ENCODE measurements at regions not wholly inside any gene's neighbourhood (a gene's known extent, or its start where the extent isn't known, plus 50 kb on each side); places are given as distances from the start of the nearest gene placed in this dataset.

DNA sequence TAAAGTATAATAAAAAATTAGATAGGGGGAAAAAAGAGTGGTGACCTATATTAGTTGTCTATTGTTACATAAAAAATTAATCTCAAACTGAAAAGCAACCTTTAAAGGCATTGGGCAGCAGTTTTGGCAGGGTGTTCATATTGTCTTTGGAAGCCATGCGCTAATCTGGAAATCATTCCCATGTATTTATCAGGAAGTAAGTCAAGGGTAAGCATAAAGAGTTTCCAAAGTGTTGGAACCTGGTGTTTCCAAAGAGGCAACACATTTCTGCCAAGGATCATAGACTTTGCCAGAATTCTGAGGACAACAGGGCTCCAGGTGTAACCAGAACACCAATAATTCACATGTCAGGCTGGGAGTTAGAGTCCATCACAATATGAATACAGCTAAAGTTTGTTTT is 55.7 kb upstream of the EGFR start:
- H3K9me3 ChIP-seq (ENCODE audit: control insufficient read depth in 1 of 2, low read length in 2 of 2), result no peaks in the 10 kb centered on the region
- no peaks in the 10 kb centered on the region for H3K36me3 ChIP-seq (ENCODE audit: control insufficient read depth in 1 of 2, insufficient read depth in 2 of 2, low read length in 2 of 2)
- H3K4me1 ChIP-seq (ENCODE audit: control insufficient read depth in 1 of 2, insufficient read depth in 2 of 2, low read length in 2 of 2), result no peaks in the 10 kb centered on the region
- H3K27ac ChIP-seq (ENCODE audit: low read length), result no peak overlapping the region
- H3K27me3 ChIP-seq (ENCODE audit: low read depth, low read length), result no peaks in the 10 kb centered on the region
- H3K4me3 ChIP-seq (ENCODE audit: low read depth in 1 of 2, low read length in 2 of 2), result no peak overlapping the region

- no peaks in the 10 kb centered on the region for H3K27me3 ChIP-seq (ENCODE audit: low read depth, low read length)
- no peaks in the 10 kb centered on the region for H3K9me3 ChIP-seq (ENCODE audit: control insufficient read depth in 1 of 2, low read length in 2 of 2)
- no peaks in the 10 kb centered on the region for H3K4me1 ChIP-seq (ENCODE audit: control insufficient read depth in 1 of 2, insufficient read depth in 2 of 2, low read length in 2 of 2)
- H3K4me3 ChIP-seq (ENCODE audit: low read depth in 1 of 2, low read length in 2 of 2), result no peak overlapping the region
- no peak overlapping the region for H3K27ac ChIP-seq (ENCODE audit: low read length)
- no peaks in the 10 kb centered on the region for H3K36me3 ChIP-seq (ENCODE audit: control insufficient read depth in 1 of 2, insufficient read depth in 2 of 2, low read length in 2 of 2)
Observed at GRCh38 chr7:54964136-54964535, 54.7 kb upstream of the EGFR start.

DNA sequence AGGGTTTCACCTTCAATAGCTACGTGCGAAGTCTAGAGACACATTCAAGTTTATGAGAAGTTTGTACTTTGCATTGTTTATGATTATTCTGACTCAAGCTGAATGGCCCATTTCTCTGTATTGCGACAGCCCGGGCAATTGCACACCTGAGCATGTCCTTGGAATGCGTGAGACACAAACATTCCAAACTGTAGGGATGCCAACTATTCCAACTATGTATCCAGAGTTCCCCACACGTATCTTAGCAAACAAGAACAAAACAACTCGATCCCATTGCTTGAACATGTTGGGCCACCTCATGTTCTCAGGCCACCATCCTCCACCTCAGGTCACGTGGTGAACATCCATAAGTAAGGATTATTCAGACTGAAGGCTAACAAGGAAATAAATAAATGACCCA is 51.4 kb upstream of the EGFR start:
- Histone ChIP-seq H3K36me3 (ENCODE audit: control insufficient read depth in 1 of 2, insufficient read depth in 2 of 2, low read length in 2 of 2) (no peaks in the 10 kb centered on the region), H3K4me1 (ENCODE audit: control insufficient read depth in 1 of 2, insufficient read depth in 2 of 2, low read length in 2 of 2) (no peaks in the 10 kb centered on the region), H3K9me3 (ENCODE audit: control insufficient read depth in 1 of 2, low read length in 2 of 2) (no peaks in the 10 kb centered on the region), H3K4me3 (ENCODE audit: low read depth in 1 of 2, low read length in 2 of 2) (no peak overlapping the region), H3K27ac (ENCODE audit: low read length) (no peak overlapping the region), H3K27me3 (ENCODE audit: low read depth, low read length) (no peaks in the 10 kb centered on the region)

GRCh38 chr7:54968018-54968417 is 50.8 kb upstream of the EGFR start:
- H3K9me3 ChIP-seq (ENCODE audit: control insufficient read depth in 1 of 2, low read length in 2 of 2), result no peaks in the 10 kb centered on the region
- H3K36me3 ChIP-seq (ENCODE audit: control insufficient read depth in 1 of 2, insufficient read depth in 2 of 2, low read length in 2 of 2), result no peaks in the 10 kb centered on the region
- H3K4me1 ChIP-seq (ENCODE audit: control insufficient read depth in 1 of 2, insufficient read depth in 2 of 2, low read length in 2 of 2), result no peaks in the 10 kb centered on the region
- H3K27ac ChIP-seq (ENCODE audit: low read length), result no peak overlapping the region
- no peak overlapping the region for H3K4me3 ChIP-seq (ENCODE audit: low read depth in 1 of 2, low read length in 2 of 2)
- H3K27me3 ChIP-seq (ENCODE audit: low read depth, low read length), result no peaks in the 10 kb centered on the region

Data from muscle layer of duodenum (tissue), 2 donors.